H1 (cell line): ENCODE measurements at regions not wholly inside any gene's neighbourhood (a gene's known extent, or its start where the extent isn't known, plus 50 kb on each side); places are given as distances from the start of the nearest gene placed in this dataset.

Experiments used
- CTCF ChIA-PET: fragments of 300-600 bp; sonication (Branson Sonifier 250); formaldehyde crosslinking; loops from one replicate; lab custom pipeline; 2021; ENCODE audit not compliant: partially characterized antibody; lab: Charles Lee
- POLR2A ChIA-PET: fragments of 300-600 bp; sonication (Branson Sonifier 250); formaldehyde crosslinking; loops from one replicate; lab custom pipeline; 2021; ENCODE audit warnings: inconsistent platforms; ENCODE audit not compliant: partially characterized antibody; lab: Charles Lee
- DNase-seq, 2 experiments: peaks; one replicate each; pipeline versions ENCODE4 v3.0.0 to v3.0.0-alpha.2; 2010 to 2022; ENCODE audit warnings: low spot score in 2 of 2, low read depth in 1 of 2, mixed read lengths in 1 of 2
- FAIRE-seq: peaks from 2 replicates; lab custom pipeline; 2011; peaks lifted over from hg19 to GRCh38; lab: Jason Lieb, UNC
- H2AFZ ChIP-seq: 2 replicates; pipeline ENCODE4 v1.8.1; 2012; ENCODE audit warnings: low read length, inconsistent platforms
- H2AK5ac ChIP-seq: 2 replicates; pipeline ENCODE4 v1.6.1; 2013; ENCODE audit warnings: low read depth, low read length
- H2BK120ac ChIP-seq: replicated peaks from 2 replicates; pipeline ENCODE3; 2013; ENCODE audit warnings: low read depth, low read length, inconsistent platforms
- H2BK12ac ChIP-seq: 2 replicates; pipeline ENCODE4 v1.6.1; 2013; ENCODE audit warnings: low read depth, low read length
- H2BK15ac ChIP-seq: 2 replicates; pipeline ENCODE4 v1.6.1; 2013; ENCODE audit warnings: low read length
- H2BK20ac ChIP-seq: 2 replicates; pipeline ENCODE4 v1.6.1; 2013; ENCODE audit warnings: low read length
- H2BK5ac ChIP-seq: 2 replicates; pipeline ENCODE4 v1.6.1; 2013; ENCODE audit warnings: low read depth, low read length
- H3K14ac ChIP-seq: 2 replicates; pipeline ENCODE4 v1.6.1; 2013; ENCODE audit warnings: inconsistent platforms; ENCODE audit not compliant: insufficient read length
- H3K18ac ChIP-seq: 2 replicates; pipeline ENCODE4 v1.6.1; 2013; ENCODE audit warnings: low read length; ENCODE audit errors: extremely low read depth
- H3K23ac ChIP-seq: 2 replicates; pipeline ENCODE4 v1.6.1; 2013; ENCODE audit warnings: inconsistent platforms; ENCODE audit not compliant: insufficient read length
- H3K23me2 ChIP-seq: 2 replicates; pipeline ENCODE4 v1.6.1; 2013; ENCODE audit warnings: low read depth, low read length
- H3K27ac ChIP-seq: 2 replicates; pipeline ENCODE4 v1.6.1; 2011; ENCODE audit warnings: low read depth, low read length, inconsistent platforms
- H3K27me3 ChIP-seq, 4 experiments: replicated peaks in 1 of 4; 1 replicate in 1 of 4; 2 replicates in 3 of 4; pipeline versions ENCODE4 v1.6.1 to v1.8.1; 2011 to 2013; ENCODE audit warnings: low read length in 3 of 4, mild to moderate bottlenecking in 3 of 4, inconsistent platforms in 2 of 4, mixed read lengths in 2 of 4, moderate library complexity in 1 of 4; ENCODE audit not compliant: control insufficient read depth in 3 of 4, insufficient read depth in 3 of 4; ENCODE audit errors: extremely low read depth in 1 of 4
- H3K36me3 ChIP-seq, 4 experiments: 2 replicates each; pipeline versions ENCODE4 v1.6.1 to v1.8.1; 2011 to 2013; ENCODE audit warnings: mild to moderate bottlenecking in 4 of 4, low read length in 3 of 4, moderate library complexity in 2 of 4, control low read depth in 1 of 4, inconsistent platforms in 1 of 4; ENCODE audit not compliant: insufficient read depth in 4 of 4, control insufficient read depth in 2 of 4
- H3K4ac ChIP-seq: replicated peaks from 2 replicates; pipeline ENCODE3; 2013; ENCODE audit warnings: low read length, low read depth, mixed read lengths, inconsistent platforms; ENCODE audit not compliant: insufficient read length
- H3K4me1 ChIP-seq, 4 experiments: replicated peaks in 1 of 4; 1 replicate in 1 of 4; 2 replicates in 3 of 4; pipeline versions ENCODE4 v1.6.1 to v1.8.1; 2011 to 2013; ENCODE audit warnings: low read length in 3 of 4, inconsistent platforms in 2 of 4, mixed read lengths in 1 of 4; ENCODE audit not compliant: insufficient read depth in 4 of 4, control insufficient read depth in 3 of 4
- H3K4me2 ChIP-seq, 2 experiments: 2 replicates each; pipeline versions ENCODE4 v1.6.1 to v1.8.1; 2011 to 2013; ENCODE audit warnings: low read depth in 2 of 2, low read length in 2 of 2, control low read depth in 1 of 2, inconsistent platforms in 1 of 2, mild to moderate bottlenecking in 1 of 2; ENCODE audit not compliant: insufficient read depth in 1 of 2
- H3K4me3 ChIP-seq, 4 experiments: fragments of 200-600, 300-600 bp in 1 of 4; sonication (generic), shearing (Covaris generic), sonication (Bioruptor Twin) in 1 of 4; 2 replicates each; pipeline versions ENCODE4 v1.5.1 to v1.8.1; 2011 to 2016; ENCODE audit warnings: low read length in 4 of 4, low read depth in 3 of 4, control low read depth in 2 of 4, inconsistent platforms in 2 of 4, mild to moderate bottlenecking in 2 of 4, mixed read lengths in 1 of 4, moderate library complexity in 1 of 4; ENCODE audit not compliant: insufficient read depth in 2 of 4; ENCODE audit errors: extremely low read depth in 1 of 4
- H3K56ac ChIP-seq: replicated peaks from 2 replicates; pipeline ENCODE3; 2013; ENCODE audit warnings: low read depth, mild to moderate bottlenecking, mixed read lengths, low read length, inconsistent platforms; ENCODE audit not compliant: insufficient read length
- H3K79me1 ChIP-seq: 2 replicates; pipeline ENCODE4 v1.6.1; 2013; ENCODE audit warnings: low read depth, low read length, control low read depth
- H3K79me2 ChIP-seq, 2 experiments: 2 replicates each; pipeline versions ENCODE4 v1.6.1 to v1.8.1; 2012 to 2013; ENCODE audit warnings: low read length in 2 of 2, mild to moderate bottlenecking in 2 of 2, inconsistent platforms in 1 of 2; ENCODE audit not compliant: insufficient read depth in 2 of 2, control insufficient read depth in 1 of 2
- H3K9ac ChIP-seq, 4 experiments: replicated peaks in 1 of 4; 1 replicate in 1 of 4; 2 replicates in 3 of 4; pipeline versions ENCODE4 v1.6.1 to v1.8.1; 2011 to 2013; ENCODE audit warnings: low read depth in 3 of 4, low read length in 3 of 4, control low read depth in 2 of 4, mild to moderate bottlenecking in 2 of 4, moderate library complexity in 2 of 4, inconsistent platforms in 1 of 4; ENCODE audit errors: extremely low read depth in 1 of 4
- H3K9me3 ChIP-seq, 2 experiments: 2 replicates each; pipeline versions ENCODE4 v1.6.1 to v1.8.1; 2012 to 2013; ENCODE audit warnings: mild to moderate bottlenecking in 2 of 2, moderate library complexity in 2 of 2, control low read depth in 1 of 2, inconsistent platforms in 1 of 2, low read depth in 1 of 2, low read length in 1 of 2, mixed read lengths in 1 of 2; ENCODE audit not compliant: insufficient read depth in 2 of 2
- H4K20me1 ChIP-seq, 2 experiments: replicated peaks in 1 of 2; 2 replicates each; pipeline versions ENCODE3 to v1.8.1; 2011 to 2013; ENCODE audit warnings: inconsistent platforms in 2 of 2, low read length in 2 of 2, mild to moderate bottlenecking in 1 of 2; ENCODE audit not compliant: insufficient read depth in 2 of 2, control insufficient read depth in 1 of 2
- H4K5ac ChIP-seq: 2 replicates; pipeline ENCODE4 v1.6.1; 2013; ENCODE audit warnings: low read length, low read depth, mixed read lengths, inconsistent platforms; ENCODE audit not compliant: insufficient read length
- H4K8ac ChIP-seq: 2 replicates; pipeline ENCODE4 v1.8.0; 2013; ENCODE audit warnings: mild to moderate bottlenecking, moderate library complexity, low read length, inconsistent platforms; ENCODE audit not compliant: insufficient read depth; ENCODE audit errors: extremely low read depth
- H4K91ac ChIP-seq: replicated peaks from 2 replicates; pipeline ENCODE3; 2013; ENCODE audit warnings: low read length, mixed read lengths, inconsistent platforms; ENCODE audit not compliant: insufficient read length
- ASH2L ChIP-seq: fragments of 200-600, 300-600 bp; sonication (generic); IDR thresholded peaks from one replicate; pipeline ENCODE4 v1.7.1; 2017; ENCODE audit warnings: low read length
- CBX5 ChIP-seq: fragments of 300-800, 300-1000 bp; sonication (generic); IDR thresholded peaks from 2 replicates; pipeline ENCODE4 v1.7.1; 2016; ENCODE audit warnings: antibody characterized with exemption, low read length, low read depth
- CREB1 ChIP-seq: IDR thresholded peaks from 2 replicates; pipeline ENCODE4 v1.6.1; 2012; ENCODE audit warnings: inconsistent platforms
- CTBP2 ChIP-seq: IDR thresholded peaks from 2 replicates; pipeline ENCODE4 v1.7.0; 2011; ENCODE audit warnings: borderline replicate concordance, mild to moderate bottlenecking, moderate library complexity, mixed read lengths, low read length; ENCODE audit not compliant: insufficient read depth, insufficient read length
- FOSL1 ChIP-seq: IDR thresholded peaks from 2 replicates; pipeline ENCODE4 v1.6.1; 2011; ENCODE audit warnings: mild to moderate bottlenecking, low read depth, low read length, moderate library complexity; ENCODE audit not compliant: insufficient read depth
- NRF1 ChIP-seq: IDR thresholded peaks from 2 replicates; pipeline ENCODE4 v1.6.1; 2011; ENCODE audit warnings: mild to moderate bottlenecking, low read depth, low read length, improper control_type of control experiment
- SIX5 ChIP-seq: IDR thresholded peaks from 2 replicates; pipeline ENCODE4 v1.6.1; 2011; ENCODE audit warnings: mild to moderate bottlenecking, low read depth, low read length
- TCF12 ChIP-seq: IDR thresholded peaks from 2 replicates; pipeline ENCODE4 v1.6.1; 2011; ENCODE audit warnings: low read depth, mild to moderate bottlenecking, low read length
- WGBS, 2 experiments: shearing (Covaris generic) in 1 of 2; methylation state at CpG; one replicate each; pipeline versions ENCODE4 v1.1.6 to v1.1.7; 2013 to 2015; ENCODE audit warnings: low lambda C conversion rate in 2 of 2, mixed read lengths in 2 of 2, inconsistent platforms in 1 of 2, low coverage in 1 of 2, missing lambda C conversion rate in 1 of 2; ENCODE audit not compliant: insufficient replicate concordance in 2 of 2, insufficient coverage in 1 of 2, insufficient read length in 1 of 2; ENCODE audit errors: extremely low coverage in 1 of 2, missing lambda C conversion rate in 1 of 2; 5-methylcytosine and 5-hydroxymethylcytosine counted together

- no peak overlapping the region for H3K4me2 ChIP-seq
- H3K79me1 ChIP-seq: no peaks in the 10 kb centered on the region
- H3K56ac ChIP-seq: no peak overlapping the region
- no peak overlapping the region for H4K8ac ChIP-seq
- no peaks in the 10 kb centered on the region for H3K23me2 ChIP-seq
- no peak for DNase-seq
- H2BK5ac ChIP-seq: no peak overlapping the region
- no peak overlapping the region for H2BK12ac ChIP-seq
- no peak for FAIRE-seq
- POLR2A ChIA-PET: no interaction called here
- H3K18ac ChIP-seq: no peak overlapping the region
- no peak overlapping the region for H3K9ac ChIP-seq
- no peak overlapping the region for H2BK120ac ChIP-seq
- H4K20me1 ChIP-seq: no peaks in the 10 kb centered on the region
- H2BK20ac ChIP-seq: no peak overlapping the region
- H3K14ac ChIP-seq: no peak overlapping the region
- H3K27ac ChIP-seq: no peak overlapping the region
- H2BK15ac ChIP-seq: no peak overlapping the region
- CTCF ChIA-PET: no interaction called here
- peaks cover 0 to 5% (median 0%) of the 10 kb centered on the region in 4 experiments; a peak in 2 of 8 replicates for H3K36me3 ChIP-seq
- H3K4me3 ChIP-seq: no peak overlapping the region
- H3K79me2 ChIP-seq: no peaks in the 10 kb centered on the region
- 92% methylated on average over 5 of the region's 5 CpGs; no CpG with 5 or more reads in 1 of the 2 experiments for WGBS, 2 experiments
- no peak overlapping the region for H2AK5ac ChIP-seq
- H3K9me3 ChIP-seq: peaks cover 13 to 24% of the 10 kb centered on the region in 2 experiments
- H4K91ac ChIP-seq: no peak overlapping the region
- TF ChIP-seq CTBP2: no peak
- TF ChIP-seq CBX5: no peak
- no peak for TF ChIP-seq ASH2L
- TF ChIP-seq NRF1: no peak
- TF ChIP-seq TCF12: no peak
- no peak for TF ChIP-seq SIX5
- TF ChIP-seq FOSL1: no peak
- TF ChIP-seq CREB1: no peak
- TF ChIP-seq, all 59 proteins: peak for 0
- Histone ChIP-seq H2AFZ (no peak overlapping the region), H4K5ac (no peak overlapping the region), H3K27me3 (no peaks in the 10 kb centered on the region; a peak in 1 of 7 replicates), H3K4ac (no peak overlapping the region), H3K4me1 (peaks cover 0 to 5% (median 2%) of the 10 kb centered on the region in 4 experiments; a peak in 2 of 7 replicates), H3K23ac (no peak overlapping the region)
These were observed 345.5 kb downstream of the THBS2 start for GRCh38 chr6:168908166-168908565.
